HCT116 (cell line): ENCODE measurements at regions not wholly inside any gene's neighbourhood (a gene's known extent, or its start where the extent isn't known, plus 50 kb on each side); places are given as distances from the start of the nearest gene placed in this dataset.

ENCODE experiments used
- ATAC-seq: fragments of 200-7000 bp; cut with Tn5 transposase; 2 replicates; pipeline ENCODE4 v1.9.1; 2020; ENCODE audit warnings: mild to moderate bottlenecking, moderate library complexity
- BruUV-seq: library from RNA; stranded (reverse); fragments of 400-500 nt; replicated peaks from 2 replicates; lab custom pipeline; 2021; lab: Mats Ljungman, UMichigan
- CTCF ChIA-PET: fragments of 300-600 bp; sonication (Branson Sonifier 250); formaldehyde crosslinking; loops from one replicate; lab custom pipeline; 2021; ENCODE audit warnings: antibody characterized with exemption; lab: Charles Lee
- POLR2A ChIA-PET: fragments of 300-600, 350-600 bp; sonication (Branson Sonifier 250); formaldehyde crosslinking; loops from one replicate; lab custom pipeline; 2021; ENCODE audit warnings: antibody characterized with exemption; lab: Charles Lee
- RAD21 ChIA-PET, 2 experiments: fragments of 300-600 bp; sonication (Branson Sonifier 250); formaldehyde crosslinking; loops; one replicate each; lab custom pipeline; 2023; ENCODE audit warnings: low total read pairs in 2 of 2; ENCODE audit not compliant: uncharacterized antibody in 2 of 2, unreplicated experiment in 2 of 2, low non-redundant PET in 1 of 2; lab: Charles Lee
- DNase-seq: peaks from one replicate; pipeline ENCODE4 v3.0.0-alpha.2; 2010; ENCODE audit warnings: low read depth, low spot score
- H2AFZ ChIP-seq: fragments of 200-600 bp; shearing (Covaris generic), sonication (generic); 2 replicates; pipeline ENCODE4 v1.6.1; 2017; ENCODE audit warnings: low read depth, mixed run types, mixed read lengths, antibody characterized with exemption, low read length; ENCODE audit not compliant: poor library complexity, severe bottlenecking
- H3K27ac ChIP-seq: 2 replicates; pipeline ENCODE4 v1.5.1; 2012; ENCODE audit warnings: low read depth, low read length
- H3K27me3 ChIP-seq: fragments of 200-600 bp; sonication (generic); 2 replicates; pipeline ENCODE4 v1.6.1; 2016; ENCODE audit warnings: mixed run types, low read length, mixed read lengths; ENCODE audit not compliant: insufficient read depth
- H3K36me3 ChIP-seq, 2 experiments: fragments of 200-500 bp in 1 of 2; fragments of 200-600 bp in 1 of 2; sonication (Bioruptor generic) in 1 of 2; sonication (generic) in 1 of 2; 2 replicates each; pipeline versions ENCODE4 v1.5.1 to v1.6.1; 2014 to 2016; ENCODE audit warnings: low read length in 2 of 2, inconsistent platforms in 1 of 2, mixed read lengths in 1 of 2, mixed run types in 1 of 2; ENCODE audit not compliant: insufficient read depth in 2 of 2, control insufficient read depth in 1 of 2
- H3K4me1 ChIP-seq, 2 experiments: fragments of 200-600 bp in 1 of 2; sonication (generic) in 1 of 2; 2 replicates each; pipeline versions ENCODE4 v1.5.1 to v1.6.1; 2012 to 2017; ENCODE audit warnings: low read length in 2 of 2, inconsistent platforms in 1 of 2, mild to moderate bottlenecking in 1 of 2, mixed read lengths in 1 of 2, mixed run types in 1 of 2, moderate library complexity in 1 of 2; ENCODE audit not compliant: insufficient read depth in 2 of 2, control insufficient read depth in 1 of 2
- H3K4me2 ChIP-seq: fragments of 200-600 bp; sonication (generic); 2 replicates; pipeline ENCODE4 v1.6.1; 2017; ENCODE audit warnings: mixed run types, low read length, mixed read lengths
- H3K4me3 ChIP-seq, 2 experiments: fragments of 200-600 bp in 1 of 2; sonication (generic) in 1 of 2; replicated peaks in 1 of 2; 2 replicates each; pipeline ENCODE4 v1.5.1; 2011 to 2016; ENCODE audit warnings: low read length in 2 of 2, control low read depth in 1 of 2, low read depth in 1 of 2, mild to moderate bottlenecking in 1 of 2, mixed read lengths in 1 of 2, mixed run types in 1 of 2
- H3K79me2 ChIP-seq: fragments of 200-600 bp; sonication (generic); 2 replicates; pipeline ENCODE4 v1.6.1; 2017; ENCODE audit warnings: mild to moderate bottlenecking, mixed run types, low read length, moderate library complexity, mixed read lengths; ENCODE audit not compliant: insufficient read depth
- H3K9ac ChIP-seq: fragments of 200-600 bp; sonication (generic); 2 replicates; pipeline ENCODE4 v1.6.1; 2016; ENCODE audit warnings: low read length, mixed read lengths
- H3K9me2 ChIP-seq: fragments of 200-600 bp; sonication (generic), shearing (Covaris generic); 2 replicates; pipeline ENCODE4 v1.6.1; 2017; ENCODE audit warnings: mixed run types, mild to moderate bottlenecking, moderate library complexity; ENCODE audit not compliant: insufficient read depth
- H3K9me3 ChIP-seq, 2 experiments: fragments of 200-500 bp in 1 of 2; fragments of 200-600 bp in 1 of 2; sonication (Bioruptor generic) in 1 of 2; sonication (generic) in 1 of 2; 2 replicates each; pipeline ENCODE4 v1.6.1; 2014 to 2017; ENCODE audit warnings: low read length in 2 of 2, mixed read lengths in 2 of 2, inconsistent platforms in 1 of 2, low read depth in 1 of 2, mild to moderate bottlenecking in 1 of 2, mixed run types in 1 of 2, moderate library complexity in 1 of 2; ENCODE audit not compliant: control insufficient read depth in 1 of 2, insufficient read depth in 1 of 2
- H4K20me1 ChIP-seq: fragments of 200-600 bp; sonication (generic), shearing (Covaris generic); 2 replicates; pipeline ENCODE4 v1.6.1; 2017; ENCODE audit warnings: mixed run types, mild to moderate bottlenecking, moderate library complexity; ENCODE audit not compliant: insufficient read depth
- ATF3 ChIP-seq: IDR thresholded peaks from 2 replicates; pipeline ENCODE4 v1.6.1; 2012
- CBX3 ChIP-seq: IDR thresholded peaks from 2 replicates; pipeline ENCODE4 v1.6.1; 2012; ENCODE audit warnings: low read depth
- CEBPB ChIP-seq: IDR thresholded peaks from 2 replicates; pipeline ENCODE4 v1.6.1; 2012; ENCODE audit warnings: low read depth
- EGR1 ChIP-seq: IDR thresholded peaks from 2 replicates; pipeline ENCODE4 v1.6.1; 2012; ENCODE audit warnings: low read depth
- ELF1 ChIP-seq: IDR thresholded peaks from 2 replicates; pipeline ENCODE4 v1.6.1; 2012; ENCODE audit warnings: low read depth, borderline replicate concordance
- EZH2 ChIP-seq: fragments of 200-600 bp; sonication (generic); IDR thresholded peaks from 2 replicates; pipeline ENCODE4 v1.6.1; 2017; ENCODE audit warnings: antibody characterized with exemption, mixed run types
- FOSL1 ChIP-seq: IDR thresholded peaks from 2 replicates; pipeline ENCODE4 v1.6.1; 2012; ENCODE audit warnings: low read depth
- POLR2AphosphoS5 ChIP-seq: IDR thresholded peaks from 2 replicates; pipeline ENCODE4 v1.6.1; 2011; ENCODE audit warnings: mild to moderate bottlenecking, low read depth, low read length, moderate library complexity
- RAD21 ChIP-seq: IDR thresholded peaks from 2 replicates; pipeline ENCODE4 v1.6.1; 2012; ENCODE audit warnings: low read depth, mild to moderate bottlenecking
- REST ChIP-seq: IDR thresholded peaks from 2 replicates; pipeline ENCODE4 v1.6.1; 2012; ENCODE audit warnings: low read depth
- SIN3A ChIP-seq: IDR thresholded peaks from 2 replicates; pipeline ENCODE4 v1.6.1; 2012; ENCODE audit warnings: low read depth
- SP1 ChIP-seq: IDR thresholded peaks from 2 replicates; pipeline ENCODE4 v1.6.1; 2012; ENCODE audit warnings: low read depth
- SRF ChIP-seq: IDR thresholded peaks from 2 replicates; pipeline ENCODE4 v1.6.1; 2012; ENCODE audit warnings: low read depth
- ZBTB33 ChIP-seq: IDR thresholded peaks from 2 replicates; pipeline ENCODE4 v1.6.1; 2011; ENCODE audit warnings: mild to moderate bottlenecking, low read length, moderate library complexity; ENCODE audit not compliant: insufficient replicate concordance; ENCODE audit errors: extremely low read depth
- ZFX ChIP-seq: fragments of 450-650 bp; IDR thresholded peaks from 2 replicates; pipeline ENCODE4 v1.6.1; 2017
- ZNF274 ChIP-seq: fragments of 200-500 bp; sonication (Bioruptor generic); IDR thresholded peaks from 2 replicates; pipeline ENCODE4 v1.6.1; 2014; ENCODE audit warnings: mild to moderate bottlenecking, low read depth, low read length, inconsistent platforms
- intact Hi-C: fragments of 100-400 bp; cut with micrococcal nuclease; formaldehyde crosslinking; loops from 2 replicates; pipeline ENCODE4 v1.10.0; 2022

GRCh38 chr7:15755061-15755460 lies 68.6 kb upstream of the MEOX2 start (continued):
- no peak for TF ChIP-seq ZBTB33

GRCh38 chr7:15753887-15754579 lies 67.5 kb upstream of the MEOX2 start:
- H3K27me3 ChIP-seq = no peaks in the 10 kb centered on the region
- H3K4me3 ChIP-seq = no peak overlapping the region
- H4K20me1 ChIP-seq = no peaks in the 10 kb centered on the region
- no peaks in the 10 kb centered on the region for H3K79me2 ChIP-seq
- DNase-seq (no peak), ATAC-seq (no peak)
- H3K9me2 ChIP-seq = no peaks in the 10 kb centered on the region
- no peak overlapping the region for H2AFZ ChIP-seq
- no peaks in the 10 kb centered on the region for H3K4me1 ChIP-seq
- no peaks in the 10 kb centered on the region for H3K9me3 ChIP-seq
- CTCF ChIA-PET = no interaction called here
- RAD21 ChIA-PET = no interaction called here
- H3K27ac ChIP-seq = no peak overlapping the region
- POLR2A ChIA-PET = no interaction called here
- no TSS peak for BruUV-seq
- no peak overlapping the region for H3K4me2 ChIP-seq
- no peak overlapping the region for H3K9ac ChIP-seq
- H3K36me3 ChIP-seq = no peaks in the 10 kb centered on the region
- TF ChIP-seq ZNF274 (no peak), ZBTB33 (no peak), FOSL1 (no peak), REST (no peak), SIN3A (no peak), ELF1 (no peak), CBX3 (no peak), SP1 (no peak), POLR2AphosphoS5 (no peak), ZFX (no peak), SRF (no peak), ATF3 (no peak), EGR1 (no peak), EZH2 (no peak), CEBPB (no peak), RAD21 (no peak)
- TF ChIP-seq, all 23 proteins: peak for 0
- intact Hi-C loops = no loop called here
